Activated B cell treated with CpG ODN at 0.5 μM for 24 hours (primary cell): ENCODE measurements at regions not wholly inside any gene's neighbourhood (a gene's known extent, or its start where the extent isn't known, plus 50 kb on each side); places are given as distances from the start of the nearest gene placed in this dataset.

ENCODE experiments used
- ATAC-seq: fragments of 200-7000 bp; cut with Tn5 transposase; one replicate; pipeline ENCODE4 v1.10.0; 2021; ENCODE audit warnings: low read depth, mild to moderate bottlenecking, moderate library complexity
- CTCF ChIA-PET: fragments of 350-600 bp; sonication (Branson Sonifier 250); formaldehyde crosslinking; loops from one replicate; lab custom pipeline; 2021; ENCODE audit warnings: antibody characterized with exemption; lab: Charles Lee
- POLR2A ChIA-PET: fragments of 350-600 bp; sonication (Branson Sonifier 250); formaldehyde crosslinking; loops from one replicate; lab custom pipeline; 2021; ENCODE audit warnings: antibody characterized with exemption; lab: Charles Lee
- DNase-seq: peaks from one replicate; pipeline ENCODE4 v3.0.0; 2022
- H3K27ac Mint-ChIP-seq: one replicate; pipeline ENCODE4 v1.8.0; 2020; ENCODE audit warnings: mixed read lengths
- H3K27me3 Mint-ChIP-seq: one replicate; pipeline ENCODE4 v1.8.0; 2021; ENCODE audit warnings: mixed read lengths
- H3K36me3 Mint-ChIP-seq: one replicate; pipeline ENCODE4 v1.8.0; 2021; ENCODE audit warnings: low read depth, mixed read lengths
- H3K4me1 Mint-ChIP-seq: one replicate; pipeline ENCODE4 v1.8.0; 2021; ENCODE audit warnings: mixed read lengths
- H3K4me3 Mint-ChIP-seq: one replicate; pipeline ENCODE4 v1.8.0; 2020; ENCODE audit warnings: mild to moderate bottlenecking, mixed read lengths
- H3K9me3 Mint-ChIP-seq: one replicate; pipeline ENCODE4 v1.8.0; 2020; ENCODE audit warnings: mixed read lengths
- CTCF ChIP-seq: fragments of 200-600 bp; IDR thresholded peaks from one replicate; pipeline ENCODE4 v1.8.0; 2022; ENCODE audit warnings: antibody characterized with exemption, mild to moderate bottlenecking
- intact Hi-C: fragments of 100-400 bp; cut with micrococcal nuclease; formaldehyde crosslinking; loops from one replicate; pipeline ENCODE4 v1.15.1; 2024

- Mint-ChIP-seq H3K4me1 (no peaks in the 10 kb centered on the region), H3K27me3 (peaks cover 7% of the 10 kb centered on the region), H3K9me3 (no peaks in the 10 kb centered on the region), H3K4me3 (no peak overlapping the region), H3K27ac (no peak overlapping the region), H3K36me3 (no peaks in the 10 kb centered on the region)
- ATAC-seq (no peak), DNase-seq (no peak)
- ChIA-PET CTCF (no interaction called here), POLR2A (no interaction called here)
- intact Hi-C loops, result no loop called here
- no peak for TF ChIP-seq CTCF
Observed at GRCh38 chr2:41962922-41963622, 84.7 kb upstream of the PKDCC start.

- no peaks in the 10 kb centered on the region for H3K4me1 Mint-ChIP-seq
- H3K9me3 Mint-ChIP-seq, result no peaks in the 10 kb centered on the region
- H3K36me3 Mint-ChIP-seq, result no peaks in the 10 kb centered on the region
- no peak overlapping the region for H3K4me3 Mint-ChIP-seq
- no peak for TF ChIP-seq CTCF
- POLR2A ChIA-PET, result no interaction called here
- ATAC-seq (no peak), DNase-seq (no peak)
- peaks cover 7% of the 10 kb centered on the region for H3K27me3 Mint-ChIP-seq
- intact Hi-C loops, result no loop called here
- no peak overlapping the region for H3K27ac Mint-ChIP-seq
- CTCF ChIA-PET, result no interaction called here
Observed at GRCh38 chr2:41963661-41964525, 83.9 kb upstream of the PKDCC start.

GRCh38 chr2:41965173-41965908 lies 82.5 kb upstream of the PKDCC start:
- no peak for ATAC-seq

GRCh38 chr2:41965909-41966295 lies 81.9 kb upstream of the PKDCC start:
- no peaks in the 10 kb centered on the region for H3K36me3 Mint-ChIP-seq
- H3K27me3 Mint-ChIP-seq, result peaks cover 9% of the 10 kb centered on the region
- DNase-seq (no peak), ATAC-seq (no peak)
- no peaks in the 10 kb centered on the region for H3K9me3 Mint-ChIP-seq
- intact Hi-C loops, result no loop called here
- ChIA-PET CTCF (no interaction called here), POLR2A (no interaction called here)
- no peak overlapping the region for H3K4me3 Mint-ChIP-seq
- H3K4me1 Mint-ChIP-seq, result no peaks in the 10 kb centered on the region
- TF ChIP-seq CTCF, result no peak
- no peak overlapping the region for H3K27ac Mint-ChIP-seq

More at GRCh38 chr2:41965173-41965908, 82.5 kb upstream of the PKDCC start:
- H3K27ac Mint-ChIP-seq, result no peak overlapping the region
- H3K4me1 Mint-ChIP-seq, result no peaks in the 10 kb centered on the region
- H3K9me3 Mint-ChIP-seq, result no peaks in the 10 kb centered on the region
- intact Hi-C loops, result no loop called here
- H3K27me3 Mint-ChIP-seq, result peaks cover 9% of the 10 kb centered on the region
- TF ChIP-seq CTCF, result no peak
- H3K36me3 Mint-ChIP-seq, result no peaks in the 10 kb centered on the region
- H3K4me3 Mint-ChIP-seq, result no peak overlapping the region
- no peak for DNase-seq
- POLR2A ChIA-PET, result no interaction called here
- CTCF ChIA-PET, result no interaction called here

- H3K27me3 Mint-ChIP-seq, result peaks cover 7% of the 10 kb centered on the region
- DNase-seq, result no peak
- no peak for ATAC-seq
- H3K4me1 Mint-ChIP-seq, result no peaks in the 10 kb centered on the region
- POLR2A ChIA-PET, result no interaction called here
- H3K4me3 Mint-ChIP-seq, result no peak overlapping the region
- CTCF ChIA-PET, result no interaction called here
- no peaks in the 10 kb centered on the region for H3K36me3 Mint-ChIP-seq
- H3K27ac Mint-ChIP-seq, result no peak overlapping the region
- intact Hi-C loops, result no loop called here
- no peaks in the 10 kb centered on the region for H3K9me3 Mint-ChIP-seq
- TF ChIP-seq CTCF, result no peak
Observed at GRCh38 chr2:41966431-41966893, 81.4 kb upstream of the PKDCC start.
